RPMI8226 (cell line): ENCODE measurements at regions not wholly inside any gene's neighbourhood (a gene's known extent, or its start where the extent isn't known, plus 50 kb on each side); places are given as distances from the start of the nearest gene placed in this dataset.
"Not testable (repeated sequence)": the region's sequence is repeated elsewhere in the genome, so short reads cannot be mapped to it uniquely, and the experiment has no call there.

Experiments
- DNase-seq: peaks from one replicate; pipeline ENCODE4 v3.0.0-alpha.2; 2015

GRCh38 chr6:76942203-76942966 is 520.9 kb downstream of the HTR1B start:
- DNase-seq: no peak

- no peak for DNase-seq
These were observed 523.1 kb downstream of the HTR1B start for GRCh38 chr6:76940191-76940590.

GRCh38 chr6:76914737-76915136 is 548.6 kb downstream of the HTR1B start:
- DNase-seq: no peak

- DNase-seq: not testable (repeated sequence)
These were observed 557.8 kb downstream of the HTR1B start for GRCh38 chr6:76905541-76905940.

GRCh38 chr6:76892542-76892941 is 570.7 kb downstream of the HTR1B start:
- no peak for DNase-seq

- DNase-seq: no peak
These were observed 574.9 kb downstream of the HTR1B start for GRCh38 chr6:76888351-76888750.

GRCh38 chr6:76886900-76887299 is 576.4 kb downstream of the HTR1B start:
- no peak for DNase-seq

- no peak for DNase-seq
These were observed 577.4 kb downstream of the HTR1B start for GRCh38 chr6:76885861-76886301.

- DNase-seq: no peak
These were observed 581.9 kb downstream of the HTR1B start for GRCh38 chr6:76881414-76881813.

- no peak for DNase-seq
These were observed 586.3 kb downstream of the HTR1B start for GRCh38 chr6:76876922-76877553.

GRCh38 chr6:76876430-76876829 is 586.9 kb downstream of the HTR1B start:
- not testable (repeated sequence) for DNase-seq

GRCh38 chr6:76867182-76867581 is 596.1 kb downstream of the HTR1B start:
- DNase-seq: no peak

- no peak for DNase-seq
These were observed 597.0 kb downstream of the HTR1B start for GRCh38 chr6:76866091-76866915.

- no peak for DNase-seq
These were observed 600.4 kb downstream of the HTR1B start for GRCh38 chr6:76862936-76863335.

GRCh38 chr6:76861403-76861802 is 601.9 kb downstream of the HTR1B start:
- DNase-seq: peak; percentile 22

GRCh38 chr6:76856065-76856464 is 607.2 kb downstream of the HTR1B start:
- DNase-seq: no peak

- no peak for DNase-seq
These were observed 610.5 kb downstream of the HTR1B start for GRCh38 chr6:76852776-76853175.

- not testable (repeated sequence) for DNase-seq
These were observed 613.9 kb downstream of the HTR1B start for GRCh38 chr6:76849274-76849970.

GRCh38 chr6:76843054-76843822 is 620.1 kb downstream of the HTR1B start:
- DNase-seq: no peak

- DNase-seq: no peak
These were observed 622.4 kb downstream of the HTR1B start for GRCh38 chr6:76840865-76841264.

GRCh38 chr6:76840041-76840745 is 623.1 kb downstream of the HTR1B start:
- no peak for DNase-seq
